HG03432 (cell line): ENCODE measurements at regions not wholly inside any gene's neighbourhood (a gene's known extent, or its start where the extent isn't known, plus 50 kb on each side); places are given as distances from the start of the nearest gene placed in this dataset.
"Not testable (repeated sequence)": the region's sequence is repeated elsewhere in the genome, so short reads cannot be mapped to it uniquely, and the experiment has no call there.

ENCODE experiments used
- ATAC-seq: cut with Tn5 transposase; IDR thresholded peaks from one replicate; pipeline ENCODE4 v1.9.1; 2021; ENCODE audit warnings: mild to moderate bottlenecking, moderate library complexity; ENCODE audit not compliant: unreplicated experiment

- peak; percentile 43 for ATAC-seq
These were observed 56.2 kb upstream of the LPAR1 start for GRCh38 chr9:111094433-111094924.

- ATAC-seq = not testable (repeated sequence)
These were observed 53.9 kb upstream of the LPAR1 start for GRCh38 chr9:111092167-111092566.
